ENCODE measurements at regions not wholly inside any gene's neighbourhood (a gene's known extent, or its start where the extent isn't known, plus 50 kb on each side); places are given as distances from the start of the nearest gene placed in this dataset.

- ATAC-seq (no peak), DNase-seq (no peak)
- H3K36me3 Mint-ChIP-seq (ENCODE audit: low read depth): no peaks in the 10 kb centered on the region
- no peaks in the 10 kb centered on the region for H3K9me3 Mint-ChIP-seq (ENCODE audit: insufficient read depth)
- CTCF ChIA-PET: no interaction called here
- peaks cover 6% of the 10 kb centered on the region for H3K27me3 Mint-ChIP-seq (ENCODE audit: low read depth)
- H3K4me1 Mint-ChIP-seq (ENCODE audit: low read depth): no peaks in the 10 kb centered on the region
- H3K27ac Mint-ChIP-seq: no peak overlapping the region
- POLR2A ChIA-PET: no interaction called here
- no peak overlapping the region for H3K4me3 Mint-ChIP-seq
Measured at GRCh38 chr22:23512348-23512705, 67.8 kb downstream of the IGLL1 start.

GRCh38 chr22:23511627-23512347 lies 68.3 kb downstream of the IGLL1 start:
- DNase-seq (no peak), ATAC-seq (no peak)
- H3K4me3 Mint-ChIP-seq: no peak overlapping the region
- no peaks in the 10 kb centered on the region for H3K36me3 Mint-ChIP-seq (ENCODE audit: low read depth)
- peaks cover 6% of the 10 kb centered on the region for H3K27me3 Mint-ChIP-seq (ENCODE audit: low read depth)
- no peak overlapping the region for H3K27ac Mint-ChIP-seq
- H3K4me1 Mint-ChIP-seq (ENCODE audit: low read depth): no peaks in the 10 kb centered on the region
- H3K9me3 Mint-ChIP-seq (ENCODE audit: insufficient read depth): no peaks in the 10 kb centered on the region
- ChIA-PET CTCF (no interaction called here), POLR2A (no interaction called here)

- CTCF ChIA-PET: no interaction called here
- H3K4me3 Mint-ChIP-seq: no peak overlapping the region
- H3K36me3 Mint-ChIP-seq (ENCODE audit: low read depth): no peaks in the 10 kb centered on the region
- H3K4me1 Mint-ChIP-seq (ENCODE audit: low read depth): no peaks in the 10 kb centered on the region
- DNase-seq (no peak), ATAC-seq (no peak)
- POLR2A ChIA-PET: no interaction called here
- no peaks in the 10 kb centered on the region for H3K9me3 Mint-ChIP-seq (ENCODE audit: insufficient read depth)
- H3K27me3 Mint-ChIP-seq (ENCODE audit: low read depth): peaks cover 6% of the 10 kb centered on the region
- no peak overlapping the region for H3K27ac Mint-ChIP-seq
Measured at GRCh38 chr22:23509571-23510302, 70.4 kb downstream of the IGLL1 start.

- no peaks in the 10 kb centered on the region for H3K36me3 Mint-ChIP-seq (ENCODE audit: low read depth)
- no peaks in the 10 kb centered on the region for H3K9me3 Mint-ChIP-seq (ENCODE audit: insufficient read depth)
- ATAC-seq: no peak
- no peak overlapping the region for H3K27ac Mint-ChIP-seq
- H3K4me1 Mint-ChIP-seq (ENCODE audit: low read depth): peaks cover 3% of the 10 kb centered on the region
- POLR2A ChIA-PET: no interaction called here
- CTCF ChIA-PET: no interaction called here
- no peak for DNase-seq
- peaks cover 4% of the 10 kb centered on the region for H3K27me3 Mint-ChIP-seq (ENCODE audit: low read depth)
- H3K4me3 Mint-ChIP-seq: no peak overlapping the region
Measured at GRCh38 chr22:23504516-23504915, 75.6 kb downstream of the IGLL1 start.

- DNase-seq: no peak
- H3K27ac Mint-ChIP-seq: no peak overlapping the region
Measured at GRCh38 chr22:23503736-23504440, 76.2 kb downstream of the IGLL1 start.

GRCh38 chr22:23503142-23503541 lies 76.9 kb downstream of the IGLL1 start:
- Mint-ChIP-seq H3K4me1 (ENCODE audit: low read depth) (peaks cover 12% of the 10 kb centered on the region), H3K36me3 (ENCODE audit: low read depth) (no peaks in the 10 kb centered on the region), H3K27ac (no peak overlapping the region), H3K9me3 (ENCODE audit: insufficient read depth) (no peaks in the 10 kb centered on the region), H3K4me3 (no peak overlapping the region), H3K27me3 (ENCODE audit: low read depth) (peaks cover 3% of the 10 kb centered on the region)
- ATAC-seq: no peak
- ChIA-PET POLR2A (no interaction called here), CTCF (no interaction called here)
- no peak for DNase-seq

More at GRCh38 chr22:23503736-23504440, 76.2 kb downstream of the IGLL1 start:
- ChIA-PET CTCF (no interaction called here), POLR2A (no interaction called here)
- H3K4me1 Mint-ChIP-seq (ENCODE audit: low read depth): peaks cover 5% of the 10 kb centered on the region
- peaks cover 3% of the 10 kb centered on the region for H3K27me3 Mint-ChIP-seq (ENCODE audit: low read depth)
- no peaks in the 10 kb centered on the region for H3K36me3 Mint-ChIP-seq (ENCODE audit: low read depth)
- H3K9me3 Mint-ChIP-seq (ENCODE audit: insufficient read depth): no peaks in the 10 kb centered on the region
- ATAC-seq: no peak
- H3K4me3 Mint-ChIP-seq: no peak overlapping the region

- ChIA-PET POLR2A (no interaction called here), CTCF (no interaction called here)
- Mint-ChIP-seq H3K27me3 (ENCODE audit: low read depth) (peaks cover 3% of the 10 kb centered on the region), H3K4me1 (ENCODE audit: low read depth) (peaks cover 24% of the 10 kb centered on the region), H3K9me3 (ENCODE audit: insufficient read depth) (no peaks in the 10 kb centered on the region), H3K4me3 (no peak overlapping the region), H3K36me3 (ENCODE audit: low read depth) (no peaks in the 10 kb centered on the region), H3K27ac (no peak overlapping the region)
- no peak for DNase-seq
- ATAC-seq: no peak
Measured at GRCh38 chr22:23501708-23502107, 78.4 kb downstream of the IGLL1 start.

- Mint-ChIP-seq H3K4me1 (ENCODE audit: low read depth) (peaks cover 29% of the 10 kb centered on the region), H3K4me3 (no peak overlapping the region)
- POLR2A ChIA-PET: no interaction called here
Measured at GRCh38 chr22:23501261-23501619, 78.8 kb downstream of the IGLL1 start.

GRCh38 chr22:23500508-23501260 lies 79.4 kb downstream of the IGLL1 start:
- Mint-ChIP-seq H3K4me3 (no peak overlapping the region), H3K4me1 (ENCODE audit: low read depth) (peaks cover 34% of the 10 kb centered on the region), H3K36me3 (ENCODE audit: low read depth) (no peaks in the 10 kb centered on the region), H3K27ac (no peak overlapping the region), H3K27me3 (ENCODE audit: low read depth) (peaks cover 3% of the 10 kb centered on the region), H3K9me3 (ENCODE audit: insufficient read depth) (no peaks in the 10 kb centered on the region)
- ATAC-seq (no peak), DNase-seq (no peak)
- ChIA-PET POLR2A (no interaction called here), CTCF (no interaction called here)

More at GRCh38 chr22:23501261-23501619, 78.8 kb downstream of the IGLL1 start:
- no peak for ATAC-seq
- Mint-ChIP-seq H3K27me3 (ENCODE audit: low read depth) (peaks cover 3% of the 10 kb centered on the region), H3K9me3 (ENCODE audit: insufficient read depth) (no peaks in the 10 kb centered on the region), H3K27ac (no peak overlapping the region), H3K36me3 (ENCODE audit: low read depth) (no peaks in the 10 kb centered on the region)
- no peak for DNase-seq
- CTCF ChIA-PET: no interaction called here

- no peaks in the 10 kb centered on the region for H3K36me3 Mint-ChIP-seq (ENCODE audit: low read depth)
- H3K4me3 Mint-ChIP-seq: no peak overlapping the region
- POLR2A ChIA-PET: no interaction called here
- CTCF ChIA-PET: no interaction called here
- no peak overlapping the region for H3K27ac Mint-ChIP-seq
- DNase-seq: no peak
- peaks cover 39% of the 10 kb centered on the region for H3K4me1 Mint-ChIP-seq (ENCODE audit: low read depth)
- no peak for ATAC-seq
- peaks cover 3% of the 10 kb centered on the region for H3K27me3 Mint-ChIP-seq (ENCODE audit: low read depth)
- no peaks in the 10 kb centered on the region for H3K9me3 Mint-ChIP-seq (ENCODE audit: insufficient read depth)
Measured at GRCh38 chr22:23499845-23500500, 80.1 kb downstream of the IGLL1 start.

- H3K4me3 Mint-ChIP-seq: no peak overlapping the region
- no peaks in the 10 kb centered on the region for H3K36me3 Mint-ChIP-seq (ENCODE audit: low read depth)
- DNase-seq (no peak), ATAC-seq (no peak)
- H3K4me1 Mint-ChIP-seq (ENCODE audit: low read depth): peaks cover 48% of the 10 kb centered on the region
- peak overlapping the region; percentile 40 for H3K27ac Mint-ChIP-seq
- CTCF ChIA-PET: no interaction called here
- H3K27me3 Mint-ChIP-seq (ENCODE audit: low read depth): peaks cover 3% of the 10 kb centered on the region
- POLR2A ChIA-PET: no interaction called here
- no peaks in the 10 kb centered on the region for H3K9me3 Mint-ChIP-seq (ENCODE audit: insufficient read depth)
Measured at GRCh38 chr22:23498811-23499798, 81.0 kb downstream of the IGLL1 start.

Data from activated CD8-positive, alpha-beta T cell treated with anti-CD3 and anti-CD28 coated beads, Interleukin-2, amount 10 ng/mL, durations not matched to agents 7 days and 5 days (primary cell).